Ishikawa (cell line): ENCODE measurements at regions not wholly inside any gene's neighbourhood (a gene's known extent, or its start where the extent isn't known, plus 50 kb on each side); places are given as distances from the start of the nearest gene placed in this dataset.

Source experiments
- CEBPB ChIP-seq: IDR thresholded peaks from 2 replicates; pipeline ENCODE4 v1.6.1; 2012
- CREB1 ChIP-seq: IDR thresholded peaks from 2 replicates; pipeline ENCODE4 v1.6.1; 2012; ENCODE audit warnings: low read depth
- EGR1 ChIP-seq: IDR thresholded peaks from 2 replicates; pipeline ENCODE4 v1.6.1; 2012
- EP300 ChIP-seq: IDR thresholded peaks from 2 replicates; pipeline ENCODE4 v1.6.1; 2012; ENCODE audit warnings: borderline replicate concordance
- FOXM1 ChIP-seq: IDR thresholded peaks from 2 replicates; pipeline ENCODE4 v1.6.1; 2012; ENCODE audit warnings: low read depth, borderline replicate concordance
- NFIC ChIP-seq: IDR thresholded peaks from 2 replicates; pipeline ENCODE4 v1.6.1; 2012
- RAD21 ChIP-seq: IDR thresholded peaks from 2 replicates; pipeline ENCODE4 v1.6.1; 2012; ENCODE audit warnings: low read depth
- TAF1 ChIP-seq: IDR thresholded peaks from 2 replicates; pipeline ENCODE4 v1.6.1; 2012; ENCODE audit warnings: low read depth, mild to moderate bottlenecking
- TCF12 ChIP-seq: IDR thresholded peaks from 2 replicates; pipeline ENCODE4 v1.6.1; 2012; ENCODE audit warnings: low read depth
- TEAD4 ChIP-seq: IDR thresholded peaks from 2 replicates; pipeline ENCODE4 v1.6.1; 2012
- YY1 ChIP-seq: IDR thresholded peaks from 2 replicates; pipeline ENCODE4 v1.6.1; 2012; ENCODE audit warnings: low read depth
- ZBTB7A ChIP-seq: IDR thresholded peaks from 2 replicates; pipeline ENCODE4 v1.6.1; 2012; ENCODE audit warnings: low read depth
- TF ChIP-seq, protein P1 (sequence below): IDR thresholded peaks from 2 replicates; pipeline ENCODE4 v1.6.1; 2012
- TF ChIP-seq, protein P2 (sequence below): IDR thresholded peaks from 2 replicates; pipeline ENCODE4 v1.6.1; 2012; ENCODE audit warnings: low read depth, mild to moderate bottlenecking
- TF ChIP-seq, protein P3 (sequence below): IDR thresholded peaks from 2 replicates; pipeline ENCODE4 v1.6.1; 2012

DNA sequence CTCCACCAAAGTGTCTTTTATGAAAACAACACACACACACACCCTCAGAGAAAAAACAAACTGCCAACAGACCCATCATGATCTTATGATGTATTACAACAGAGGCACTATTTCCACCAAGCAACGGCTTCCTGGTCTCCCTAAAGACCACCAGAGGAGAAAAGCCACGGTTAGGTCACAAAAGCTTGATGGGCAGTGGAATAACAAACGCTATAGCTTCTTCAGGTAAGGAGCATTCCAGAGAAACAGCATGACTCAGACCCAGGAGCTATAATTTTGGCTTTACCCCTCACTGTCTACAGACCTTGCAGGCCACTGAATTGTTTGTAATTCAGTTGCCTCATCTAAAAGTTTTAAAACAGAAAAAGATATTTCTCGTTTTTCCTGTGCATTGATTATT, 105.7 kb upstream of the GPR141 start:
- no peak for TF ChIP-seq EGR1
- TF ChIP-seq RAD21, result no peak
- TF ChIP-seq CREB1, result no peak
- no peak for TF ChIP-seq FOXM1
- TF ChIP-seq, protein P1, sequence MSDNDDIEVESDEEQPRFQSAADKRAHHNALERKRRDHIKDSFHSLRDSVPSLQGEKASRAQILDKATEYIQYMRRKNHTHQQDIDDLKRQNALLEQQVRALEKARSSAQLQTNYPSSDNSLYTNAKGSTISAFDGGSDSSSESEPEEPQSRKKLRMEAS, result no peak
- TF ChIP-seq ZBTB7A, result no peak
- no peak for TF ChIP-seq YY1
- TF ChIP-seq, protein P2, sequence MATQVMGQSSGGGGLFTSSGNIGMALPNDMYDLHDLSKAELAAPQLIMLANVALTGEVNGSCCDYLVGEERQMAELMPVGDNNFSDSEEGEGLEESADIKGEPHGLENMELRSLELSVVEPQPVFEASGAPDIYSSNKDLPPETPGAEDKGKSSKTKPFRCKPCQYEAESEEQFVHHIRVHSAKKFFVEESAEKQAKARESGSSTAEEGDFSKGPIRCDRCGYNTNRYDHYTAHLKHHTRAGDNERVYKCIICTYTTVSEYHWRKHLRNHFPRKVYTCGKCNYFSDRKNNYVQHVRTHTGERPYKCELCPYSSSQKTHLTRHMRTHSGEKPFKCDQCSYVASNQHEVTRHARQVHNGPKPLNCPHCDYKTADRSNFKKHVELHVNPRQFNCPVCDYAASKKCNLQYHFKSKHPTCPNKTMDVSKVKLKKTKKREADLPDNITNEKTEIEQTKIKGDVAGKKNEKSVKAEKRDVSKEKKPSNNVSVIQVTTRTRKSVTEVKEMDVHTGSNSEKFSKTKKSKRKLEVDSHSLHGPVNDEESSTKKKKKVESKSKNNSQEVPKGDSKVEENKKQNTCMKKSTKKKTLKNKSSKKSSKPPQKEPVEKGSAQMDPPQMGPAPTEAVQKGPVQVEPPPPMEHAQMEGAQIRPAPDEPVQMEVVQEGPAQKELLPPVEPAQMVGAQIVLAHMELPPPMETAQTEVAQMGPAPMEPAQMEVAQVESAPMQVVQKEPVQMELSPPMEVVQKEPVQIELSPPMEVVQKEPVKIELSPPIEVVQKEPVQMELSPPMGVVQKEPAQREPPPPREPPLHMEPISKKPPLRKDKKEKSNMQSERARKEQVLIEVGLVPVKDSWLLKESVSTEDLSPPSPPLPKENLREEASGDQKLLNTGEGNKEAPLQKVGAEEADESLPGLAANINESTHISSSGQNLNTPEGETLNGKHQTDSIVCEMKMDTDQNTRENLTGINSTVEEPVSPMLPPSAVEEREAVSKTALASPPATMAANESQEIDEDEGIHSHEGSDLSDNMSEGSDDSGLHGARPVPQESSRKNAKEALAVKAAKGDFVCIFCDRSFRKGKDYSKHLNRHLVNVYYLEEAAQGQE, result no peak
- TF ChIP-seq TEAD4, result no peak
- TF ChIP-seq CEBPB, result no peak
- TF ChIP-seq, protein P3, sequence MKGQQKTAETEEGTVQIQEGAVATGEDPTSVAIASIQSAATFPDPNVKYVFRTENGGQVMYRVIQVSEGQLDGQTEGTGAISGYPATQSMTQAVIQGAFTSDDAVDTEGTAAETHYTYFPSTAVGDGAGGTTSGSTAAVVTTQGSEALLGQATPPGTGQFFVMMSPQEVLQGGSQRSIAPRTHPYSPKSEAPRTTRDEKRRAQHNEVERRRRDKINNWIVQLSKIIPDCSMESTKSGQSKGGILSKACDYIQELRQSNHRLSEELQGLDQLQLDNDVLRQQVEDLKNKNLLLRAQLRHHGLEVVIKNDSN, result no peak

DNA sequence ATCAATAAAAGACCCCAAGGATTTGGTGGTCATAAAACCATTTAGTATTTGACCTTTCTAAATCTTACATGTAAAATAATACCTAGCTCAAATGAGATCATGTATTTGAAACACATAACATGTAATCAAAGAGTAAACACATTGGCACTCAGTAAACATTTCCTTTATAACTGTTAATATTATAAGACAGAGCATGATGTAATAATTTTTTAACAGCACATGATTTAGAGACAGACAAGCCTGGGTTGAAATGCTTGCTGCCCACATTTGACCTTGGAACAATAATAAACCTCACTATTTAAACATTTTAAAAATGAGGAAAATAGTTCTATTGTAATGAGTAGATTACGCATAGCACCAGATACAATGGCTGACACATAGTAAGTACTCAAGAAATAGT, 105.2 kb upstream of the GPR141 start:
- TF ChIP-seq CREB1 (no peak), TCF12 (no peak), RAD21 (no peak), TEAD4 (no peak), EGR1 (no peak), EP300 (no peak), TAF1 (no peak), NFIC (no peak), YY1 (no peak)
- TF ChIP-seq, protein P1, result no peak
- TF ChIP-seq, protein P2, result no peak

DNA sequence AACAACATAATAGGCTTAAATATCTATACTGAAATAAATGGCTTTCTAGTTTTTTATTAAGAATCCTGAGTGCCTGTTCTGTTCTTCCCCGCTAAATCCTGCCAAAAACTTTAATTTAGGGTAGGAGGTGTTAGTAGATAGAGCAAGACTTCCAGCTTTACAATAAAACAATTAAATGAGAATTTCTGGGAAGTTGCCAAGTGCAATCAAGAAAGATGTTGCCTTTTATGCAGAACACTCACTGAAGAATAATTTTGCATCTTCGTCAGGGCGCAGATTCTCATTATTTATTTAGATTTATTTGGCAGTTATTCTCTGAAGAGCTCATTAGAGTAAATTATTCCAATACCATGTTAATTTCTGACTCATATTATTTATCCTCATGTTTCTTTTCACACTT, 103.2 kb upstream of the GPR141 start:
- TF ChIP-seq CREB1 (no peak), TAF1 (no peak)
- TF ChIP-seq, protein P1, result no peak

DNA sequence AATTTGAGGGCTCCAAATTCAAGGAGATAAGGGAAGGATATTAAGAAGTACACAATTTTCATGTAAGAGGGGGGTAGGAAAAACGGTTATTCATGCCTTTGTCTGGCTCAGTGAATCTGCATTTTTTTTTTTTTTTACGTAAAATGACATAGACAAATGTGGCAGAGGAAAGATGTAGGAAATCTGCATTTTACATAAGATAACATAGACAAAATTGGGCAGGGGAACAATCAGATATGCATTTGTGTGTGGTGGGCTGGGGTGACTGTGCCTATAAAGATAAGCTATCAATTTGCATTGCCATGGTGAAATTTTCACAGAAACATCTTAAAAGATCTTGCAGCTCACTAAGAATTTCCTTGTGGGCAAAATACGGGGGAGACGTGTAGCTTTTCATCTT, 92.7 kb upstream of the GPR141 start:
- TF ChIP-seq, protein P1, result no peak
- TF ChIP-seq EP300 (no peak), FOXM1 (no peak), TAF1 (no peak), CEBPB (no peak), EGR1 (no peak), NFIC (no peak), RAD21 (no peak), ZBTB7A (no peak), CREB1 (no peak), YY1 (no peak), TCF12 (no peak), TEAD4 (no peak)
- TF ChIP-seq, protein P3, result no peak
- TF ChIP-seq, protein P2, result no peak

DNA sequence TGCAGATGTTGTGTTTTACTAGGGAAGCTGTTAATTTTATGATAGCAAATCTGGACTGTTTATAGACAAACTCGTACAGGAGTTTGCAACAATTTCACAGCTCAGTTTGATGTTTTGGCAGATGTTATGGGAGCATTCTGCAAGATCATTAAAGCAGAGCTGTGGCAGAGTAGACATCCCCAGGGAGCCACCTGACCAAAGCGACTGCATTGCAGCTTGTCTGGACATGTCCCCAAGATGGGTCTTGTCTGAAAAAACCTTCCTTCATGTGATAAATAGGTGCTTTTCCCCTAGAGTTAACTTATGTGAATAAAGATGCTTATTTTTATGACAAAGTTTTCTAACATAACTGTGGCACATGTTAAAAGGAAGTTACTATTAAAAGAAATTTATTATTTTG, 91.2 kb upstream of the GPR141 start:
- no peak for TF ChIP-seq FOXM1
- no peak for TF ChIP-seq RAD21
- TF ChIP-seq, protein P3, result no peak
- TF ChIP-seq NFIC, result no peak
- no peak for TF ChIP-seq TCF12
- TF ChIP-seq, protein P2, result no peak
- TF ChIP-seq ZBTB7A, result no peak
- TF ChIP-seq CEBPB, result no peak
- TF ChIP-seq TAF1, result no peak
- TF ChIP-seq CREB1, result no peak
